WTC11 (cell line): ENCODE measurements at regions not wholly inside any gene's neighbourhood (a gene's known extent, or its start where the extent isn't known, plus 50 kb on each side); places are given as distances from the start of the nearest gene placed in this dataset.

Experiments
- ATAC-seq: fragments of 200-7000 bp; cut with Tn5 transposase; 2 replicates; pipeline ENCODE4 v1.10.0; 2021; ENCODE audit warnings: mild to moderate bottlenecking, moderate library complexity
- CTCF ChIA-PET: fragments of 300-600 bp; sonication (Branson Sonifier 250); formaldehyde crosslinking; loops from one replicate; lab custom pipeline; 2021; ENCODE audit warnings: antibody characterized with exemption; lab: Charles Lee
- POLR2A ChIA-PET: fragments of 350-600 bp; sonication (Branson Sonifier 250); formaldehyde crosslinking; loops from one replicate; lab custom pipeline; 2021; ENCODE audit warnings: antibody characterized with exemption; lab: Charles Lee
- DNase-seq: peaks from one replicate; pipeline ENCODE4 v3.0.0; 2021; ENCODE audit warnings: low spot score
- H3K27ac Mint-ChIP-seq: 2 replicates; pipeline ENCODE4 v1.8.0; 2021; ENCODE audit warnings: mixed read lengths
- H3K27me3 Mint-ChIP-seq: 2 replicates; pipeline ENCODE4 v1.8.0; 2021; ENCODE audit warnings: low read depth, mild to moderate bottlenecking, moderate library complexity, mixed read lengths
- H3K36me3 Mint-ChIP-seq: 2 replicates; pipeline ENCODE4 v1.8.0; 2021; ENCODE audit warnings: mixed read lengths
- H3K4me1 Mint-ChIP-seq: 2 replicates; pipeline ENCODE4 v1.8.0; 2022; ENCODE audit warnings: mixed read lengths
- H3K4me3 Mint-ChIP-seq: 2 replicates; pipeline ENCODE4 v1.8.0; 2021; ENCODE audit warnings: mild to moderate bottlenecking, moderate library complexity, mixed read lengths
- H3K9me3 Mint-ChIP-seq: 2 replicates; pipeline ENCODE4 v1.8.0; 2021; ENCODE audit warnings: mixed read lengths
- ELF4 ChIP-seq: sonication (generic); formaldehyde crosslinking; IDR thresholded peaks from 2 replicates; pipeline ENCODE4 v1.8.1; 2022; ENCODE audit warnings: low read depth, mild to moderate bottlenecking, moderate library complexity, missing genetic modification reagents
- FOXJ3 ChIP-seq: sonication (generic); formaldehyde crosslinking; IDR thresholded peaks from 2 replicates; pipeline ENCODE4 v1.9.0; 2021; ENCODE audit warnings: missing genetic modification reagents, mild to moderate bottlenecking, borderline replicate concordance
- GTF2I ChIP-seq: fragments of 250-450 bp; sonication (Bioruptor Pico); conservative IDR thresholded peaks from 2 replicates; pipeline ENCODE4 v1.4.0; 2021; ENCODE audit warnings: mild to moderate bottlenecking
- HMGA2 ChIP-seq: fragments of 250-450 bp; sonication (Bioruptor Pico); IDR thresholded peaks from 2 replicates; pipeline ENCODE4 v1.4.0; 2021; ENCODE audit warnings: mild to moderate bottlenecking, moderate library complexity
- JUN ChIP-seq: sonication (generic); formaldehyde crosslinking; IDR thresholded peaks from 2 replicates; pipeline ENCODE4 v1.8.0; 2023; ENCODE audit warnings: mild to moderate bottlenecking, missing genetic modification reagents
- NFATC4 ChIP-seq: fragments of 250-450 bp; sonication (Bioruptor Pico); IDR thresholded peaks from 2 replicates; pipeline ENCODE4 v1.9.0; 2021; ENCODE audit warnings: mild to moderate bottlenecking
- NFYB ChIP-seq: sonication (generic); formaldehyde crosslinking; conservative IDR thresholded peaks from 2 replicates; pipeline ENCODE4 v1.8.0; 2022; ENCODE audit warnings: low read depth, missing genetic modification reagents
- NR2C2 ChIP-seq: sonication (generic); formaldehyde crosslinking; IDR thresholded peaks from 2 replicates; pipeline ENCODE4 v1.8.0; 2022; ENCODE audit warnings: mild to moderate bottlenecking, missing genetic modification reagents
- PRRX2 ChIP-seq: fragments of 250-450 bp; sonication (Bioruptor Pico); IDR thresholded peaks from 2 replicates; pipeline ENCODE4 v1.8.0; 2021; ENCODE audit warnings: mild to moderate bottlenecking
- ZNF138 ChIP-seq: sonication (generic); formaldehyde crosslinking; conservative IDR thresholded peaks from 2 replicates; pipeline ENCODE4 v1.8.1; 2022; ENCODE audit warnings: mild to moderate bottlenecking, moderate library complexity, missing genetic modification reagents
- ZNF232 ChIP-seq: sonication (generic); formaldehyde crosslinking; IDR thresholded peaks from 2 replicates; pipeline ENCODE4 v1.8.0; 2022; ENCODE audit warnings: mild to moderate bottlenecking, missing genetic modification reagents
- TF ChIP-seq, protein P1 (sequence below): sonication (generic); formaldehyde crosslinking; IDR thresholded peaks from 2 replicates; pipeline ENCODE4 v1.8.1; 2023; ENCODE audit warnings: mild to moderate bottlenecking, missing genetic modification reagents
- TF ChIP-seq, protein P2 (sequence below): sonication (generic); formaldehyde crosslinking; conservative IDR thresholded peaks from 2 replicates; pipeline ENCODE4 v1.8.1; 2022; ENCODE audit warnings: mild to moderate bottlenecking, missing genetic modification reagents
- TF ChIP-seq, protein P3 (sequence below): sonication (generic); formaldehyde crosslinking; IDR thresholded peaks from 2 replicates; pipeline ENCODE4 v1.8.0; 2022; ENCODE audit warnings: mild to moderate bottlenecking, missing genetic modification reagents
- TF ChIP-seq, protein P4 (sequence below): fragments of 250-450 bp; sonication (Bioruptor Pico); conservative IDR thresholded peaks from 2 replicates; pipeline ENCODE4 v1.9.0; 2021; ENCODE audit warnings: mild to moderate bottlenecking
- TF ChIP-seq, protein P5 (sequence below): sonication (generic); formaldehyde crosslinking; conservative IDR thresholded peaks from 2 replicates; pipeline ENCODE4 v1.8.1; 2023; ENCODE audit warnings: mild to moderate bottlenecking, low read depth, missing genetic modification reagents, moderate library complexity

DNA sequence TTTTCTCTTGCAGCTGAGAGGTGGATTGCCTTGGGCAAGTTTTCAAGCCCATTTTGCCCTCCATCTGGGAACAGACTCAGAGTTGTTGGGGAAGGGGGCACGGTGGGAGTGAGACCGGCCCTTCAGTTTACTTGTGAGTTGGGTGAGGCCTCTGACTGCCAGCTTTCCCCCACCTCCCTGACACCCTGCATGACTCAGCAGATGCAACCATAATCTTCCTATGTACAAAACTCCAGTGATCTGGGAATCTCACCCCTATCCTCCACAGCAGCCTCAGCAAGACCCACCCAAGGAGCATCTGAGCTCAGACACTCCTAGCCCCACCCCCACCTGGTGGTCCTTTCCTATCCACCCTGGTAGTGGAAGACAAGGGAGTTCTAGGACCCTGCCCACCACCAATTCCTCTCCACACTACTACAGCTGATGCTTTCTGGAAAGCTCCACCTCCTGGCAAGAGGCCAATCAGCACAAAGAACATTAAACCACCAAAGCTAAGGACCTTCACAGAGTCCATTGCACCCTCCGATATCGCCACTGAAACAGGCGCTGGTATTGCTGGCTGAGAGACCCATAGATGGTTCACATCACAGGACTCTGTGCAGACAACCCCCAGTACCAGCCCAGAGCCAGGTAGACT is 99.4 kb upstream of the STK26 start:
- Mint-ChIP-seq H3K9me3 (no peaks in the 10 kb centered on the region), H3K4me3 (no peak overlapping the region), H3K27ac (no peak overlapping the region), H3K36me3 (no peaks in the 10 kb centered on the region), H3K4me1 (peaks cover 3% of the 10 kb centered on the region; the same call in 1 of the 2 replicates), H3K27me3 (peaks cover 36% of the 10 kb centered on the region)
- ATAC-seq (no peak; the same call in 1 of the 2 replicates), DNase-seq (no peak)
- ChIA-PET CTCF (no interaction called here), POLR2A (no interaction called here)
- TF ChIP-seq HMGA2 (CRISPR knock-in tag) = no peak
- no peak for TF ChIP-seq ELF4 (CRISPR knock-in tag)
- TF ChIP-seq, protein P1, sequence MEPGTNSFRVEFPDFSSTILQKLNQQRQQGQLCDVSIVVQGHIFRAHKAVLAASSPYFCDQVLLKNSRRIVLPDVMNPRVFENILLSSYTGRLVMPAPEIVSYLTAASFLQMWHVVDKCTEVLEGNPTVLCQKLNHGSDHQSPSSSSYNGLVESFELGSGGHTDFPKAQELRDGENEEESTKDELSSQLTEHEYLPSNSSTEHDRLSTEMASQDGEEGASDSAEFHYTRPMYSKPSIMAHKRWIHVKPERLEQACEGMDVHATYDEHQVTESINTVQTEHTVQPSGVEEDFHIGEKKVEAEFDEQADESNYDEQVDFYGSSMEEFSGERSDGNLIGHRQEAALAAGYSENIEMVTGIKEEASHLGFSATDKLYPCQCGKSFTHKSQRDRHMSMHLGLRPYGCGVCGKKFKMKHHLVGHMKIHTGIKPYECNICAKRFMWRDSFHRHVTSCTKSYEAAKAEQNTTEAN (CRISPR knock-in tag) = no peak
- no peak for TF ChIP-seq ZNF138 (CRISPR knock-in tag)
- no peak for TF ChIP-seq NFYB (CRISPR knock-in tag)
- TF ChIP-seq, protein P2, sequence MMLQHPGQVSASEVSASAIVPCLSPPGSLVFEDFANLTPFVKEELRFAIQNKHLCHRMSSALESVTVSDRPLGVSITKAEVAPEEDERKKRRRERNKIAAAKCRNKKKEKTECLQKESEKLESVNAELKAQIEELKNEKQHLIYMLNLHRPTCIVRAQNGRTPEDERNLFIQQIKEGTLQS (CRISPR knock-in tag) = no peak
- TF ChIP-seq, protein P3, sequence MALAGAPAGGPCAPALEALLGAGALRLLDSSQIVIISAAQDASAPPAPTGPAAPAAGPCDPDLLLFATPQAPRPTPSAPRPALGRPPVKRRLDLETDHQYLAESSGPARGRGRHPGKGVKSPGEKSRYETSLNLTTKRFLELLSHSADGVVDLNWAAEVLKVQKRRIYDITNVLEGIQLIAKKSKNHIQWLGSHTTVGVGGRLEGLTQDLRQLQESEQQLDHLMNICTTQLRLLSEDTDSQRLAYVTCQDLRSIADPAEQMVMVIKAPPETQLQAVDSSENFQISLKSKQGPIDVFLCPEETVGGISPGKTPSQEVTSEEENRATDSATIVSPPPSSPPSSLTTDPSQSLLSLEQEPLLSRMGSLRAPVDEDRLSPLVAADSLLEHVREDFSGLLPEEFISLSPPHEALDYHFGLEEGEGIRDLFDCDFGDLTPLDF (CRISPR knock-in tag) = no peak
- TF ChIP-seq NFATC4 = no peak
- TF ChIP-seq, protein P4, sequence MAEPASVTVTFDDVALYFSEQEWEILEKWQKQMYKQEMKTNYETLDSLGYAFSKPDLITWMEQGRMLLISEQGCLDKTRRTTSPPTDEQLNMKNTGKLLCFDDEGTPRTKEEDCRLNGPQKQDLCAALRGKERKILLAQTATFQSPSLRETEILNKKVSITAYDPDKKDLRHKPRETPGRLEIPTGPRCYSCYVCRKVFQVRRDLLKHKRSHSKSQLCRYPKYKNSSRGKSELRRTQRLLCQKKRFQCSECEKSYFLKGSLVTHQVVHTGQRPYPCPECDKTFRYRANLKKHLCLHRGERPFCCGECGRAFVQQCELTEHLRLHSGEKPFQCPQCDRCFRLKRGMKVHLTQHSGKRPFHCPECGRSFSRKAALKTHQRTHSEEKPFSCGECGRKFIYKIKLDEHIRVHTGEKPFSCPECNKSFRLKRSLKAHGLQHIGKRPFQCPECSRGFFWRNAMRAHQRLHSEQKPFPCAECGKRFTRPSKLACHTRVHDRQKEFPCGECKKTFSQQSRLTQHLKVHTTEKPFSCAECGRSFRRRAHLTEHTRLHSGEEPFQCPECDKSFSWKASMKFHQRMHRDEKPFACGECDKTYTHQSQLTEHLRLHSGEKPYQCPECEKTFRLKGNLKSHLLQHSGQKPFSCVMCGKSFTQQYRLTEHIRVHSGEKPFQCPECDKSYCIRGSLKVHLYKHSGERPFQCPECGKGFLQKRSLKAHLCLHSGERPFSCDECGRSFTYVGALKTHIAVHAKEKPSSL = no peak
- TF ChIP-seq ZNF232 (CRISPR knock-in tag) = no peak

DNA sequence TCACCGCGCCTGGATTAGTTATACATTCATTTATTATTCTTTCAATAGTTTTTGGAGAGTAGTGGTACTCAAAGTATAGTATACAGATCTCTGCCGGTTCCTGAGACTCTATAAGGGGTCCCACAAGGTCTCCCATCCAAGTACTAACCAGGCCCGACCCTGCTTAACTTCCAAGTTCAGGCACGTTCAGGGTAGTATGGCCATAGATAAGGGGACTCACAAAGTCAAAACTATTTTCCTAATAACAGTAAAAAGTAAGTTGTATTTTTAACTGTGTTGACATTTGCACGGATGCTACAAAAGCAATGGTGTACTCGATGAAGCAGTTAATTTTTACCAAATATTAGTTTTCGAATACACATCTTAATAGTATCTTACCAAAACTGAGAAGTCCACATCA is 84.4 kb upstream of the STK26 start:
- Mint-ChIP-seq H3K4me1 (no peaks in the 10 kb centered on the region), H3K4me3 (no peak overlapping the region), H3K36me3 (no peaks in the 10 kb centered on the region), H3K27ac (no peak overlapping the region), H3K9me3 (no peaks in the 10 kb centered on the region), H3K27me3 (no peaks in the 10 kb centered on the region)
- DNase-seq (no peak), ATAC-seq (no peak)
- POLR2A ChIA-PET = no interaction called here
- CTCF ChIA-PET = no interaction called here
- TF ChIP-seq PRRX2 (CRISPR knock-in tag) (no peak), FOXJ3 (CRISPR knock-in tag) (no peak), GTF2I (CRISPR knock-in tag) (no peak), NR2C2 (CRISPR knock-in tag) (no peak), JUN (CRISPR knock-in tag) (no peak), HMGA2 (CRISPR knock-in tag) (no peak)
- TF ChIP-seq, protein P4 = no peak
- TF ChIP-seq, protein P5, sequence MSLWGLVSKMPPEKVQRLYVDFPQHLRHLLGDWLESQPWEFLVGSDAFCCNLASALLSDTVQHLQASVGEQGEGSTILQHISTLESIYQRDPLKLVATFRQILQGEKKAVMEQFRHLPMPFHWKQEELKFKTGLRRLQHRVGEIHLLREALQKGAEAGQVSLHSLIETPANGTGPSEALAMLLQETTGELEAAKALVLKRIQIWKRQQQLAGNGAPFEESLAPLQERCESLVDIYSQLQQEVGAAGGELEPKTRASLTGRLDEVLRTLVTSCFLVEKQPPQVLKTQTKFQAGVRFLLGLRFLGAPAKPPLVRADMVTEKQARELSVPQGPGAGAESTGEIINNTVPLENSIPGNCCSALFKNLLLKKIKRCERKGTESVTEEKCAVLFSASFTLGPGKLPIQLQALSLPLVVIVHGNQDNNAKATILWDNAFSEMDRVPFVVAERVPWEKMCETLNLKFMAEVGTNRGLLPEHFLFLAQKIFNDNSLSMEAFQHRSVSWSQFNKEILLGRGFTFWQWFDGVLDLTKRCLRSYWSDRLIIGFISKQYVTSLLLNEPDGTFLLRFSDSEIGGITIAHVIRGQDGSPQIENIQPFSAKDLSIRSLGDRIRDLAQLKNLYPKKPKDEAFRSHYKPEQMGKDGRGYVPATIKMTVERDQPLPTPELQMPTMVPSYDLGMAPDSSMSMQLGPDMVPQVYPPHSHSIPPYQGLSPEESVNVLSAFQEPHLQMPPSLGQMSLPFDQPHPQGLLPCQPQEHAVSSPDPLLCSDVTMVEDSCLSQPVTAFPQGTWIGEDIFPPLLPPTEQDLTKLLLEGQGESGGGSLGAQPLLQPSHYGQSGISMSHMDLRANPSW = no peak
- TF ChIP-seq, protein P1 (CRISPR knock-in tag) = no peak
- TF ChIP-seq, protein P2 (CRISPR knock-in tag) = no peak
